Neuronal stem cell (in vitro differentiated cells): ENCODE measurements at regions not wholly inside any gene's neighbourhood (a gene's known extent, or its start where the extent isn't known, plus 50 kb on each side); places are given as distances from the start of the nearest gene placed in this dataset.
A peak's percentile ranks its signal among the peaks of the same experiment; 100 is the strongest.

Experiments
- DNase-seq: peaks from one replicate; pipeline ENCODE4 v3.0.0-alpha.2; 2013; ENCODE audit warnings: low spot score
- H2AFZ ChIP-seq: one replicate; pipeline ENCODE4 v1.6.1; 2013; ENCODE audit warnings: mild to moderate bottlenecking, low read length, inconsistent platforms
- H2AK5ac ChIP-seq: 2 replicates; pipeline ENCODE4 v1.6.1; 2013; ENCODE audit warnings: low read depth, mild to moderate bottlenecking, inconsistent platforms, low read length, moderate library complexity, mixed read lengths
- H2BK120ac ChIP-seq: 2 replicates; pipeline ENCODE4 v1.6.1; 2013; ENCODE audit warnings: low read depth, mild to moderate bottlenecking, inconsistent platforms, low read length, moderate library complexity, mixed read lengths
- H2BK12ac ChIP-seq: one replicate; pipeline ENCODE4 v1.6.1; 2013; ENCODE audit warnings: low read length, inconsistent platforms
- H2BK15ac ChIP-seq: 2 replicates; pipeline ENCODE4 v1.6.1; 2013; ENCODE audit warnings: mild to moderate bottlenecking, low read length, inconsistent platforms, mixed read lengths
- H2BK5ac ChIP-seq: one replicate; pipeline ENCODE4 v1.6.1; 2013; ENCODE audit warnings: inconsistent platforms, mild to moderate bottlenecking, low read length, moderate library complexity
- H3K14ac ChIP-seq: one replicate; pipeline ENCODE4 v1.6.1; 2013; ENCODE audit warnings: low read length, inconsistent platforms
- H3K18ac ChIP-seq: 2 replicates; pipeline ENCODE4 v1.6.1; 2013; ENCODE audit warnings: low read length, inconsistent platforms
- H3K23ac ChIP-seq: 2 replicates; pipeline ENCODE4 v1.6.1; 2013; ENCODE audit warnings: low read depth, mild to moderate bottlenecking, mixed read lengths, low read length, inconsistent platforms; ENCODE audit not compliant: poor library complexity
- H3K27ac ChIP-seq: replicated peaks from 3 replicates; pipeline ENCODE4 v1.5.1; 2013; ENCODE audit warnings: low read length, inconsistent platforms
- H3K27me3 ChIP-seq, 3 experiments: 2 replicates each; pipeline ENCODE4 v1.6.1; 2013; ENCODE audit warnings: low read length in 3 of 3, mild to moderate bottlenecking in 2 of 3, inconsistent platforms in 1 of 3, low read depth in 1 of 3, mixed read lengths in 1 of 3, moderate library complexity in 1 of 3; ENCODE audit not compliant: control insufficient read depth in 3 of 3, insufficient read depth in 3 of 3
- H3K36me3 ChIP-seq, 2 donors: replicated peaks in 1 of 2; 2 replicates each; pipeline ENCODE4 v1.6.1; 2013; ENCODE audit warnings: low read length in 2 of 2; ENCODE audit not compliant: control insufficient read depth in 2 of 2, insufficient read depth in 2 of 2
- H3K4ac ChIP-seq: 2 replicates; pipeline ENCODE4 v1.6.1; 2013; ENCODE audit warnings: inconsistent platforms, mild to moderate bottlenecking, low read length, moderate library complexity
- H3K4me1 ChIP-seq, 2 donors: 1 replicate in 1 of 2; 2 replicates in 1 of 2; pipeline ENCODE4 v1.6.1; 2013; ENCODE audit warnings: low read length in 2 of 2, low read depth in 1 of 2; ENCODE audit not compliant: control insufficient read depth in 2 of 2, insufficient read depth in 1 of 2
- H3K4me2 ChIP-seq: one replicate; pipeline ENCODE4 v1.6.1; 2013; ENCODE audit warnings: mild to moderate bottlenecking, low read length, inconsistent platforms; ENCODE audit not compliant: insufficient read depth, poor library complexity, severe bottlenecking
- H3K4me3 ChIP-seq, 2 donors: 2 replicates each; pipeline ENCODE4 v1.5.1; 2013; ENCODE audit warnings: low read length in 2 of 2, mild to moderate bottlenecking in 2 of 2, inconsistent platforms in 1 of 2, moderate library complexity in 1 of 2
- H3K79me1 ChIP-seq: one replicate; pipeline ENCODE4 v1.6.1; 2013; ENCODE audit warnings: low read depth, mild to moderate bottlenecking, inconsistent platforms, low read length, moderate library complexity
- H3K9ac ChIP-seq: one replicate; pipeline ENCODE4 v1.6.1; 2013; ENCODE audit warnings: mild to moderate bottlenecking, low read depth, low read length, inconsistent platforms; ENCODE audit not compliant: poor library complexity
- H3K9me3 ChIP-seq, 2 donors: replicated peaks in 1 of 2; 2 replicates each; pipeline versions ENCODE3 to v1.6.1; 2013; ENCODE audit warnings: low read length in 2 of 2, mild to moderate bottlenecking in 2 of 2, inconsistent platforms in 1 of 2, low read depth in 1 of 2, mixed read lengths in 1 of 2, moderate library complexity in 1 of 2; ENCODE audit not compliant: control insufficient read depth in 2 of 2, insufficient read depth in 1 of 2
- H4K8ac ChIP-seq: one replicate; pipeline ENCODE4 v1.6.1; 2013; ENCODE audit warnings: low read depth, mild to moderate bottlenecking, inconsistent platforms, low read length, moderate library complexity
- H4K91ac ChIP-seq: one replicate; pipeline ENCODE4 v1.6.1; 2013; ENCODE audit warnings: low read length, low read depth, mild to moderate bottlenecking, inconsistent platforms; ENCODE audit not compliant: poor library complexity
- WGBS, 2 donors: extraction: QIAGEN DNeasy Blood & Tissue Kit; methylation state at CpG; one replicate each; pipeline ENCODE4 v1.1.7; 2013; ENCODE audit warnings: missing lambda C conversion rate in 2 of 2, mixed read lengths in 1 of 2; ENCODE audit not compliant: insufficient read length in 2 of 2, insufficient replicate concordance in 1 of 2; ENCODE audit errors: extremely low coverage in 2 of 2; 5-methylcytosine and 5-hydroxymethylcytosine counted together

- H3K27me3 ChIP-seq: no peaks in the 10 kb centered on the region
- H3K4me1 ChIP-seq: peaks cover 1 to 16% of the 10 kb centered on the region in 2 donors
- H3K14ac ChIP-seq: no peak overlapping the region
- no peak overlapping the region for H3K4me2 ChIP-seq
- H3K9me3 ChIP-seq: no peaks in the 10 kb centered on the region
- no peak overlapping the region for H3K4ac ChIP-seq
- no peaks in the 10 kb centered on the region for H3K36me3 ChIP-seq
- H4K8ac ChIP-seq: no peak overlapping the region
- H3K4me3 ChIP-seq: no peak overlapping the region
- peak overlapping the region; percentile 15 for H3K18ac ChIP-seq
- H4K91ac ChIP-seq: no peak overlapping the region
- H3K27ac ChIP-seq: peak overlapping the region; percentile 57
- H3K9ac ChIP-seq: no peak overlapping the region
- H2AFZ ChIP-seq: peak overlapping the region; percentile 94
- H2BK5ac ChIP-seq: no peak overlapping the region
- no peak overlapping the region for H2BK120ac ChIP-seq
- H2BK15ac ChIP-seq: peak overlapping the region; percentile 11
- H2BK12ac ChIP-seq: no peak overlapping the region
- H3K23ac ChIP-seq: no peak overlapping the region
- H3K79me1 ChIP-seq: no peaks in the 10 kb centered on the region
- WGBS, 2 donors: no CpG with 5 or more reads among the region's 9 CpGs
- peak; percentile 62 for DNase-seq
- no peak overlapping the region for H2AK5ac ChIP-seq
Measured at GRCh38 chr14:32254952-32255679, 52.0 kb upstream of the RNU6-8 start.

- Histone ChIP-seq H2AK5ac (no peak overlapping the region), H3K79me1 (no peaks in the 10 kb centered on the region), H3K18ac (no peak overlapping the region), H3K36me3 (no peaks in the 10 kb centered on the region), H3K4me2 (no peak overlapping the region), H3K4me1 (peaks cover 1 to 16% of the 10 kb centered on the region in 2 donors), H4K8ac (no peak overlapping the region), H3K9ac (no peak overlapping the region), H4K91ac (no peak overlapping the region), H3K9me3 (no peaks in the 10 kb centered on the region), H3K27ac (no peak overlapping the region), H3K14ac (no peak overlapping the region), H3K27me3 (no peaks in the 10 kb centered on the region), H2BK12ac (no peak overlapping the region), H2BK15ac (no peak overlapping the region), H3K4me3 (no peak overlapping the region), H2BK120ac (no peak overlapping the region), H2AFZ (peak overlapping the region; percentile 94), H2BK5ac (no peak overlapping the region), H3K23ac (no peak overlapping the region), H3K4ac (no peak overlapping the region)
- no peak for DNase-seq
Measured at GRCh38 chr14:32255789-32256188, 52.7 kb upstream of the RNU6-8 start.

GRCh38 chr14:32256576-32256975 lies 53.5 kb upstream of the RNU6-8 start:
- Histone ChIP-seq H3K4me1 (peaks cover 1 to 16% of the 10 kb centered on the region in 2 donors), H2AFZ (no peak overlapping the region)
- no CpG with 5 or more reads among the region's 1 CpG for WGBS, 2 donors

GRCh38 chr14:32258336-32258993 lies 55.4 kb upstream of the RNU6-8 start:
- Histone ChIP-seq H4K91ac (no peak overlapping the region), H3K36me3 (peaks cover 0 to 2% of the 10 kb centered on the region in 2 donors), H3K27ac (no peak overlapping the region), H2BK120ac (no peak overlapping the region), H3K4me3 (no peak overlapping the region), H3K4ac (no peak overlapping the region), H3K23ac (no peak overlapping the region), H2BK5ac (no peak overlapping the region), H2AFZ (peak overlapping the region; percentile 20), H3K27me3 (no peaks in the 10 kb centered on the region), H3K9ac (no peak overlapping the region), H2BK12ac (no peak overlapping the region), H3K79me1 (no peaks in the 10 kb centered on the region), H4K8ac (no peak overlapping the region), H3K4me2 (no peak overlapping the region), H3K14ac (no peak overlapping the region), H3K9me3 (peaks cover 6% of the 10 kb centered on the region in 2 donors), H2BK15ac (no peak overlapping the region), H3K4me1 (peaks cover 1 to 14% of the 10 kb centered on the region in 2 donors), H3K18ac (no peak overlapping the region), H2AK5ac (no peak overlapping the region)
- WGBS, 2 donors: no CpG with 5 or more reads among the region's 3 CpGs
- DNase-seq: no peak

More at GRCh38 chr14:32256576-32256975, 53.5 kb upstream of the RNU6-8 start:
- Histone ChIP-seq H2BK12ac (no peak overlapping the region), H3K23ac (no peak overlapping the region), H3K9me3 (no peaks in the 10 kb centered on the region), H3K79me1 (no peaks in the 10 kb centered on the region), H3K4me3 (no peak overlapping the region), H3K27ac (no peak overlapping the region), H4K91ac (no peak overlapping the region), H2BK5ac (no peak overlapping the region), H3K9ac (no peak overlapping the region), H3K14ac (no peak overlapping the region), H3K18ac (no peak overlapping the region), H3K4me2 (no peak overlapping the region), H4K8ac (no peak overlapping the region), H2BK15ac (no peak overlapping the region), H3K36me3 (no peaks in the 10 kb centered on the region), H3K4ac (no peak overlapping the region), H2AK5ac (no peak overlapping the region), H3K27me3 (no peaks in the 10 kb centered on the region), H2BK120ac (no peak overlapping the region)
- DNase-seq: no peak
